ENCODE measurements at regions not wholly inside any gene's neighbourhood (a gene's known extent, or its start where the extent isn't known, plus 50 kb on each side); places are given as distances from the start of the nearest gene placed in this dataset.

- TF ChIP-seq ZBTB33 (IDR thresholded peaks at IDR 0.05) (no peak), CTCF (IDR thresholded peaks at IDR 0.05; ENCODE audit: low read depth, low read length, missing input control) (no peak), HNF4G (IDR thresholded peaks at IDR 0.05) (no peak)
- Histone ChIP-seq H3K4me1 (ENCODE audit: control insufficient read depth in 4 of 4, insufficient read depth in 4 of 4, low read length in 3 of 4) (no peaks in the 10 kb centered on the region), H3K4me3 (ENCODE audit: low read depth in 1 of 3, low read length in 3 of 3) (no peak overlapping the region), H3K9ac (ENCODE audit: low read depth in 1 of 2, low read length in 2 of 2) (no peak overlapping the region), H3K27ac (ENCODE audit: low read depth in 1 of 2, low read length in 2 of 2) (no peak overlapping the region), H3K9me3 (ENCODE audit: control insufficient read depth in 4 of 4, low read length in 3 of 4) (no peaks in the 10 kb centered on the region), H3K36me3 (ENCODE audit: control insufficient read depth in 4 of 4, insufficient read depth in 3 of 4, low read depth in 1 of 4, low read length in 3 of 4) (no peaks in the 10 kb centered on the region), H3K27me3 (ENCODE audit: control insufficient read depth in 4 of 4, insufficient read depth in 4 of 4, low read length in 3 of 4) (no peaks in the 10 kb centered on the region)
- 84% methylated on average over 6 of the region's 6 CpGs for WGBS
- DNase-seq (ENCODE audit: low spot score) = no peak
These were observed 110.2 kb upstream of the GDF10 start for GRCh38 chr10:47189802-47190201.

- TF ChIP-seq HNF4A (conservative IDR thresholded peaks at IDR 0.05) (no peak), RXRA (IDR thresholded peaks at IDR 0.05) (no peak), ATF3 (IDR thresholded peaks at IDR 0.05) (no peak), ZBTB33 (IDR thresholded peaks at IDR 0.05) (no peak), REST (IDR thresholded peaks at IDR 0.05) (no peak), YY1 (IDR thresholded peaks at IDR 0.05) (no peak), HNF4G (IDR thresholded peaks at IDR 0.05) (no peak), CTCF (IDR thresholded peaks at IDR 0.05; ENCODE audit: low read depth, low read length, missing input control) (no peak), SP1 (IDR thresholded peaks at IDR 0.05) (no peak), MAX (IDR thresholded peaks at IDR 0.05) (no peak), JUND (IDR thresholded peaks at IDR 0.05) (no peak), FOXA2 (IDR thresholded peaks at IDR 0.05) (no peak), NR2F2 (IDR thresholded peaks at IDR 0.05) (no peak), FOXA1 (IDR thresholded peaks at IDR 0.05) (no peak), EGR1 (IDR thresholded peaks at IDR 0.05; ENCODE audit: low read depth in 2 of 2) (no peak), TAF1 (conservative IDR thresholded peaks at IDR 0.05) (no peak), GABPA (IDR thresholded peaks at IDR 0.05 in 1 of 2, conservative IDR thresholded peaks at IDR 0.05 in 1 of 2) (no peak), RAD21 (IDR thresholded peaks at IDR 0.05) (no peak)
- Histone ChIP-seq H3K9ac (ENCODE audit: low read depth in 1 of 2, low read length in 2 of 2) (no peak overlapping the region), H3K27me3 (ENCODE audit: control insufficient read depth in 4 of 4, insufficient read depth in 4 of 4, low read length in 3 of 4) (no peaks in the 10 kb centered on the region), H3K4me3 (ENCODE audit: low read depth in 1 of 3, low read length in 3 of 3) (no peak overlapping the region), H3K9me3 (ENCODE audit: control insufficient read depth in 4 of 4, low read length in 3 of 4) (no peaks in the 10 kb centered on the region), H3K36me3 (ENCODE audit: control insufficient read depth in 4 of 4, insufficient read depth in 3 of 4, low read depth in 1 of 4, low read length in 3 of 4) (no peaks in the 10 kb centered on the region), H3K4me1 (ENCODE audit: control insufficient read depth in 4 of 4, insufficient read depth in 4 of 4, low read length in 3 of 4) (no peaks in the 10 kb centered on the region), H3K27ac (ENCODE audit: low read depth in 1 of 2, low read length in 2 of 2) (no peak overlapping the region)
- DNase-seq (ENCODE audit: low spot score) = no peak
- 74% methylated on average over 5 of the region's 5 CpGs for WGBS
These were observed 109.7 kb upstream of the GDF10 start for GRCh38 chr10:47190301-47190700.

All from liver (tissue), 8 donors.